GM10847 (cell line): ENCODE measurements at regions not wholly inside any gene's neighbourhood (a gene's known extent, or its start where the extent isn't known, plus 50 kb on each side); places are given as distances from the start of the nearest gene placed in this dataset.

Experiments
- POLR2A ChIP-seq: IDR thresholded peaks from 2 replicates; pipeline ENCODE4 v1.6.1; 2011; ENCODE audit not compliant: insufficient read length; ENCODE audit errors: extremely low read depth

GRCh38 chr19:28469544-28469943, 743.4 kb downstream of the UQCRFS1 start:
- no peak for TF ChIP-seq POLR2A

DNA sequence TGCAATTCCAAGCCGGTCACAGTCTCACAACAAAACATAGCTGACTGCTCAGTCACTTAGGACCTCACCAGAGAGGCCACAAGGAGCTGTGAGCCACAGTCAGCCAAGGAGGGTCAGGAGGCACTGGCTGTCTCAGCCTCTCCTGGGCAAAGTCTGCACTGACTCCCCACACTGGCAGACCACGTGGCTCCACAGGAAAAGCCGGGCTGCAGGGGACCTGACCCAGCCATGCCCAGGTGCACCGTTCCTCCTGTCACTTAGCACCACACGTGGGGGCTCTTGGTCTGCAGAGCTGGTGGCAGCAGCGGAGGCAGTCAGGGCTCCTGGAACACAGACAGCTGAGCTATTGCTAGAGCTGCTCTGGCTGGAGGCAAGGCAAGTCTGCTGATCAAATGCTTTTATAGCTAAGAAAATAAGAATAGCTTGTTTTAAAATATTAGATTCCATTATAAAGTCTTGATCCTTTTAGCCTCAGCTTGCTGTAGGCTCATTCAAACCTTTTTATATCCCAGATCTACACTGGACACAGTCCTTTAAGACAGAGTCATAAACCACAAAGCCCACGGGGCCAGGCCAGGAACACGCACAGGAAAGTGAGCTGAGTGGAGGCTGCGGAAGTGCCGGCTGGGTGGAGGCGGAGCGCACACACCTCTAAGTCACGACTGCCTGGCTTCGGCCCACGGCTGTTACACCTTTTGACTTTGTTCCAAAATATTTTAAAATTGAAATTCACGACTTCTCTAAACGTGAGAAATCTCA, 744.1 kb downstream of the UQCRFS1 start:
- no peak for TF ChIP-seq POLR2A

GRCh38 chr19:28466107-28467045, 746.6 kb downstream of the UQCRFS1 start:
- TF ChIP-seq POLR2A, result no peak

DNA sequence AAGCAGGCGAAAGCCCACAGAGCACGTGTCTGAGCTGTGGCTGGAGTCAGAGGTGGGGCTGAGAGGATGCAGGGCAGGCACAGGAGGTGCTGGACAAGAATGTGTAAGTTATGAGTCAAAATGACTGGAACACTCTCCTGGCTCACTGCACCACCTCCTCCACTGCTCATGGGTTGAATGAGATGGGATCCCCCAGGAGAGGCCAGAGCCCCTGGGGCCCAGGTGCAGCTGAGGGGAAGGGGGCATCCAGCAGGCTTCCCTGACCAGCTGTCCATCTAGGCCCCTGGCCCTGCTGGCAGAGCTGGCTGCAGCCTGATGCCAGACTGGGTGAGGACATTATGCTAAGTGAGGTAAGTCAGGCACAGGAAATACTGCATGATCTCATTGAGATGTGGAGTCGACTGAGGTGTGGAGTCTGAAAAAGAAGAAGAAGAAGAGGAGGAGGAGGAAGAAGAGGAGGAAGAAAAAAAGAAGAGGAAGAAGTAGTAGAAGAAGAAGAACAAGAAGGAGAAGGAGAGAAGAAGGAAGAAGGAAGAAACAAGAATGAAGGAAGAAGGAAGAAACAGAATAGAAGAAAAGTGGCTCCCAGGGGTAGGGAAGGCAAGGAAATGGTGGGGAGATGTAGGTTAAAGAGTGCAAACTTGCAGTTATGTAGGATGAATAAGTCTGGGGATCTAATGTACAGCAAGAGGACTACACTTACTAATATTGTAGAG, 747.4 kb downstream of the UQCRFS1 start:
- no peak for TF ChIP-seq POLR2A

- TF ChIP-seq POLR2A, result no peak
Observed at GRCh38 chr19:28463493-28464053, 749.4 kb downstream of the UQCRFS1 start.

GRCh38 chr19:28457620-28458019, 755.3 kb downstream of the UQCRFS1 start:
- no peak for TF ChIP-seq POLR2A

DNA sequence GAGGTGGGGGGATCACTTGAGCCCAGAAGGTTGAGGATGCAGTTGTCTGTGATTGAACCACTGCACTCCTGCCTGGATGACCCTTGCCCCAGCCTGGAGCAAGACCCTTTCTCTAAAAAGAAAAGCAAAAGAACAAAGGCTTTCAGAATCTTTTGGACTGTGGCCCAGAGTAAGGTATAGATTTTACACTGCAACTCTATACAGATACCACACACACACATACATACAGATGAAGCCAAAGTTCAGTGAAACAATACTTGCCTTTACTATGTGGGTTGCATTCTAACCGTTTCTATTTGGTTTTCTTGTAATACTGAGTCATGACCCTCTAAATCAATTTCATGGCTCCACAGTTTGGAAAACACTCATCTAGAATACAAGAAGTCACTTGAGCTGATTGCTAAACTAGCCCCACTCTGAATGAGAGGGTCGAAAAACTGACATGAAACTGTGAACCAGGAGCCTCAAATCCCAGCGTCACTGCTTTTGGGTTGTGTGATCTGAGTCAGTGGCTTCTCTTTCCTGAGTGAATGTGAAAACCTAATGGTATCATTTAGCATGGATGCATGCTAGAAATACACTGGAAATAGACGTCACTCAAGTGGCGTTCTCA, 756.1 kb downstream of the UQCRFS1 start:
- no peak for TF ChIP-seq POLR2A

DNA sequence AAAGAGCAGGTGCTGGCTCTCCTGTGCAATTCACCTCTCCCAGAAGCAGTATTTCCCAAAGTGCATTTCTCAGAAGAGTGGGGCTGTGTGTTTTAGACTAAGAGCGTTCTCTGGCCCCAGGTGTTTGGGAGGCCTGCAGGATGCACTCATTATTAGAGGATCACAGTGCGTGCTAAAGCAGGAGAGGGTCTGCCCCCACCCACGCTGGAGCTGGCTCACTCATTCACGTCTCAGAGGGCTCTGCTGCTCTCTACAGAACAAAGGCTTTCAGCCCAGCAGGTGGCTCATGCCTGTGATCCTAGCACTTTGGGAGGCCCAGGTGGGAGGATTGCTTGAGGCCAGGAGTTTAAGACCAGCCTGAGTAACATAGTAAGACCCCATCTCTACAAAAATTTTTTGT, 756.7 kb downstream of the UQCRFS1 start:
- TF ChIP-seq POLR2A, result no peak

GRCh38 chr19:28454083-28454482, 758.9 kb downstream of the UQCRFS1 start:
- TF ChIP-seq POLR2A, result no peak

DNA sequence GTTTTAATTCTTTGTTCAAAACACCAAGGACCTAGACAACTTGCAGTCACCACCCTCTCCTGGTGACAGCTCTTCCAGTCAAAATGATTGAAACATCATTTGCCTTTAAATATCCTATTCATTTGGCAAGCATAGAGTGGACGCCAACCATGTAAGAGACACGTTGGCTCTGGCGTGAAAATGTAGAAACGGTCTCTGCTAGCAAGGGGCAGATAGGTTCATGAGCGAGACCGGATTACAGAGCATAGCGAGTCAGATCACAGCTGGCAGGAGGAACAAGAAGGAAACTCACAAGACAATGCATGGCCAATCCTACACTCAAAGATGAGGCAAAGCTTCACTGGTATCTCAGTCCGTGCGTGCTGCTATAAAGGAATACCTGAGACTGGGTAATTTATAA, 759.5 kb downstream of the UQCRFS1 start:
- no peak for TF ChIP-seq POLR2A

DNA sequence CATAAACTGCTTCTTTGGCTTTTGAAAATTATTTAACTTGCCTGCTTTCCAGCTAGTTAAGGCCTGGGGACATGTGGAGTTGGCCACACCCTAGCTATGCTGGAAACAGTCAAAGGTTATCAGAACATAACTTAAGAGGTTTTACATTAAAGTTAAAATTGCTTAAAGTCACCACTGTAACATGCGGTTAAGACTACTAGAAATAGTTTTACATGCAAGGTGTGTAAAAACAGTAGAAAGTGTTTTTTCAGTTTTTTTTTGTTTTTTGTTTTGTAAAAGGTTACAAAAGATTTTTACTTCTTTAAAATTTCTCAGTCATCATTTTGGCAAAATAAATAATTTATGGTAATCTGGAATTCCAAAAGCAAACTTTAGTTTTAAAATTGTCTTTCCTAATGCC, 763.1 kb downstream of the UQCRFS1 start:
- no peak for TF ChIP-seq POLR2A

DNA sequence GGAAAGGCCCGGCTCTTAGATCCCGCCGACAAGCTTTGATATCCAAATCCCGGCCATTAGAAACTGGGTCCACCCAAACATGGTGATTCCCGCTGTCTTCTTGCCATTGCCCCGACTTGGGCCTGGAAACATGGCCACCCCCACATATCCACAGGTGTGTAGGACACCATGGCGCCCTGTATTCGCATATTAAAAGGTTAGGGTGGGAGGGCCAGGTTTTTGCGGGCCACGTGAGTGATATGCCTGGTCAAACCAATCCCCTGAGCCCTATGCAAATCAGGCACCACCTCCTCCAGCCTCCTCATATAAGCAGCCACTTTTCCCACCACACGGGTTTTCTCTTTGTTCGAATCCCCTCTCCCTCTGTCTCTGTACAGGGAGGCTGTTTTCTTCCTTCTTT, 766.4 kb downstream of the UQCRFS1 start:
- no peak for TF ChIP-seq POLR2A

DNA sequence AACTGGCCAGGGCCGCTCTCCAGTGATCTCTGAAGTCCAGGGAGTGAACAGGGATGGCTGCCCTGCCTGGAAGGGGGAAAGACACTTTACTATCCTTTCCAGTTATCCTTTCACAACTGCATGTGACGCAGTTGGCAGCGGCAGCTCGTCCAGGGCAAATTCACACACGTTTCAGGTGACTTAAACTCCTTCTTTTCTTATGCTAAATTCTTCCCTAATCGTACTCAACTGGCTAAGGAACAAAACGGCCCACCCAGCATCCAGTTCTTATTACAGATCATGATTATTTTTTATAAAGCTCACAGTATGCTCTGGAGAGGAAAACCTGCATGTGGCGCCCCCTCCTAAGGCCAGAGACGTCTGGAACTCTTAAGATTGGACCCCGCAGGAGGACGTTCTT, 767.1 kb downstream of the UQCRFS1 start:
- no peak for TF ChIP-seq POLR2A

- no peak for TF ChIP-seq POLR2A
Observed at GRCh38 chr19:28444362-28444761, 768.6 kb downstream of the UQCRFS1 start.

GRCh38 chr19:28443361-28443760, 769.6 kb downstream of the UQCRFS1 start:
- TF ChIP-seq POLR2A, result no peak
